C4-2B (cell line): ENCODE measurements at regions not wholly inside any gene's neighbourhood (a gene's known extent, or its start where the extent isn't known, plus 50 kb on each side); places are given as distances from the start of the nearest gene placed in this dataset.

Experiments used
- H3K27ac ChIP-seq: fragments of 450-650 bp; 2 replicates; pipeline ENCODE4 v1.5.1; 2017
- ZFX ChIP-seq: fragments of 450-650 bp; IDR thresholded peaks from 2 replicates; pipeline ENCODE4 v1.6.1; 2017
- TF ChIP-seq, protein P1 (sequence below): fragments of 450-650 bp; conservative IDR thresholded peaks from 2 replicates; pipeline ENCODE4 v1.5.1; 2017; ENCODE audit warnings: mild to moderate bottlenecking

DNA sequence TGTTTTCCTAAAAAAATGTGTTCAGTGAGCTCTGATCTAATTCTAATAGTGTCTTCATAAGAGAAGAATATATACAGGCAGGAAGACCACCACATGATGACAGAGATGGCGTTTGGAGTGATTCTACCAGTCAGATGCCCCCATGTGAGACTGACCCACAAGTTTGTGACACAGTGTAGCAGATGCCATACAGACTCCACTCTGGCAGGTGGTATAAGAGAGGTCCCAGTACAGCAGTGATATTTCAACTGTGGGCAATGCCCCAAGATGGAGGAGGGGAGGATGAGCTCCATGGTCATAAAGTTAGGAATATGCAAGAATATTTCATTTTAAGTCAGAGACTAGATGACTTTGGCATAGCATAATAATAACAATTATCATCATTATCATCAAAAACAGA lies 1022.6 kb downstream of the KCNMA1 start:
- no peak for TF ChIP-seq ZFX
- TF ChIP-seq, protein P1, sequence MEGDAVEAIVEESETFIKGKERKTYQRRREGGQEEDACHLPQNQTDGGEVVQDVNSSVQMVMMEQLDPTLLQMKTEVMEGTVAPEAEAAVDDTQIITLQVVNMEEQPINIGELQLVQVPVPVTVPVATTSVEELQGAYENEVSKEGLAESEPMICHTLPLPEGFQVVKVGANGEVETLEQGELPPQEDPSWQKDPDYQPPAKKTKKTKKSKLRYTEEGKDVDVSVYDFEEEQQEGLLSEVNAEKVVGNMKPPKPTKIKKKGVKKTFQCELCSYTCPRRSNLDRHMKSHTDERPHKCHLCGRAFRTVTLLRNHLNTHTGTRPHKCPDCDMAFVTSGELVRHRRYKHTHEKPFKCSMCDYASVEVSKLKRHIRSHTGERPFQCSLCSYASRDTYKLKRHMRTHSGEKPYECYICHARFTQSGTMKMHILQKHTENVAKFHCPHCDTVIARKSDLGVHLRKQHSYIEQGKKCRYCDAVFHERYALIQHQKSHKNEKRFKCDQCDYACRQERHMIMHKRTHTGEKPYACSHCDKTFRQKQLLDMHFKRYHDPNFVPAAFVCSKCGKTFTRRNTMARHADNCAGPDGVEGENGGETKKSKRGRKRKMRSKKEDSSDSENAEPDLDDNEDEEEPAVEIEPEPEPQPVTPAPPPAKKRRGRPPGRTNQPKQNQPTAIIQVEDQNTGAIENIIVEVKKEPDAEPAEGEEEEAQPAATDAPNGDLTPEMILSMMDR, result no peak
- no peak overlapping the region for H3K27ac ChIP-seq
